MM.1S (cell line): ENCODE measurements at regions not wholly inside any gene's neighbourhood (a gene's known extent, or its start where the extent isn't known, plus 50 kb on each side); places are given as distances from the start of the nearest gene placed in this dataset.

Experiments
- EZH2 ChIP-seq: fragments of 300-600 bp; sonication (generic); optimal IDR thresholded peaks from 2 replicates; pipeline ENCODE3; 2017; ENCODE audit warnings: low read depth, mild to moderate bottlenecking, antibody characterized with exemption, low read length, mixed read lengths
- EZH2phosphoT487 ChIP-seq: fragments of 300-600 bp; sonication (generic); IDR thresholded peaks from 2 replicates; pipeline ENCODE4 v1.6.1; 2018; ENCODE audit warnings: antibody characterized with exemption, low read length
- TF ChIP-seq, protein P1 (sequence below): fragments of 300-600 bp; sonication (generic); IDR thresholded peaks from 2 replicates; pipeline ENCODE4 v1.5.1; 2016; ENCODE audit warnings: antibody characterized with exemption, low read length, mixed read lengths

DNA sequence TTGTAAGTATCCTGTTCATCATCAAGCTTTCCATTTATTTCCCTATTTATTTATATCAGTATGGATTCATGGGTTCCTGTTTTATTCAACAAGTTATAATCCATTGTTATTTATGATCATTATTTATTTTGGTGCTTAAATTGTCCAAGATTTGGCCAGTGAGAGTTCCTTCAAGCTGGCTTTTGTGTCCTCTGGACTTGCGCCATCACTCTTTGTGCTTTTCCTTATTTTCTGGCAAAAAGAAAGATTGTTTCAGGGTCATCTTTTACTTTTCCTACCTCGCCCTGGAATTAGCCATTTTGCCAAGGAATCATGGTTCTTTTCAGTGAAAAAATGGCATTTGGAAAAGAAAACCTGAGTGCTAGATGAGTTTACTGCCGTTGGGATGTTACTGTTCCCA lies 193.4 kb downstream of the ADAMTS15 start:
- TF ChIP-seq, protein P1, sequence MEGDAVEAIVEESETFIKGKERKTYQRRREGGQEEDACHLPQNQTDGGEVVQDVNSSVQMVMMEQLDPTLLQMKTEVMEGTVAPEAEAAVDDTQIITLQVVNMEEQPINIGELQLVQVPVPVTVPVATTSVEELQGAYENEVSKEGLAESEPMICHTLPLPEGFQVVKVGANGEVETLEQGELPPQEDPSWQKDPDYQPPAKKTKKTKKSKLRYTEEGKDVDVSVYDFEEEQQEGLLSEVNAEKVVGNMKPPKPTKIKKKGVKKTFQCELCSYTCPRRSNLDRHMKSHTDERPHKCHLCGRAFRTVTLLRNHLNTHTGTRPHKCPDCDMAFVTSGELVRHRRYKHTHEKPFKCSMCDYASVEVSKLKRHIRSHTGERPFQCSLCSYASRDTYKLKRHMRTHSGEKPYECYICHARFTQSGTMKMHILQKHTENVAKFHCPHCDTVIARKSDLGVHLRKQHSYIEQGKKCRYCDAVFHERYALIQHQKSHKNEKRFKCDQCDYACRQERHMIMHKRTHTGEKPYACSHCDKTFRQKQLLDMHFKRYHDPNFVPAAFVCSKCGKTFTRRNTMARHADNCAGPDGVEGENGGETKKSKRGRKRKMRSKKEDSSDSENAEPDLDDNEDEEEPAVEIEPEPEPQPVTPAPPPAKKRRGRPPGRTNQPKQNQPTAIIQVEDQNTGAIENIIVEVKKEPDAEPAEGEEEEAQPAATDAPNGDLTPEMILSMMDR: no peak
- TF ChIP-seq EZH2 (no peak), EZH2phosphoT487 (no peak)
